GM21367 (cell line): ENCODE measurements at regions not wholly inside any gene's neighbourhood (a gene's known extent, or its start where the extent isn't known, plus 50 kb on each side); places are given as distances from the start of the nearest gene placed in this dataset.
"Not testable (repeated sequence)": the region's sequence is repeated elsewhere in the genome, so short reads cannot be mapped to it uniquely, and the experiment has no call there.

Experiments
- ATAC-seq: cut with Tn5 transposase; IDR thresholded peaks from one replicate; pipeline ENCODE4 v1.9.1; 2021; ENCODE audit not compliant: unreplicated experiment

DNA sequence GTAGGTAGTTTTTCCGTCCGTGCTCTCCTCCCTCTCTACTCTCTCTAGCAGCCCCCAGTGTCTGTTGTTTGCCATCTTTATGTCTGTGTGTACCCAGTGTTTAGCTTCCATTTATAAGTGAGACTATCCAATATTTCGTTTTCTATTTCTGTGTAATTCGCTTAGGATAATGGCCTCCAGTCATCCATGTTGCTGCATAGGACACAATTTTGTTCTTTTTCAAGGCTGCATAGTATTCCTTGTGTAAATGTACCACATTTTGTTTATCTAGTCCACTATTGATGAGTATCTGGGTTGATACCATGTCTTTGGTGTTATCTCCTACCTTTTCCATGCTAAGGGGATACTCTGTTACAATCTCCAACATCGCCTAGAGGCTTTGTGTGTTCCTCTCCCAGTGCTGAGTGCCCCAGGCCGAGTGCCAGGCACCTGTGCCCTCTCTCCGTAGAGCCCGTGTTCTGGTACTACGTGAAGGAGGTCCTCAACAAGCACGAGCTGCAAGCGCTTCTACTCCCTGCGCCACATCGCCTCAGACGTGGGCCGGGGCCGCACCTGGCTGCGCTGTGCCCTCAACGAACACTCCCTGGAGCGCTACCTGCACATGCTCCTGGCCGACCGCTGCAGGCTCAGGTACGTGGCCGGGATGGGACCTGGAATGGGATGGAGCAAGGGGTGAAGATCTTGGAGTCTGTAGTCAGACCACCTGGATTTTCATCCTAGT, 51.0 kb downstream of the NPIPB11 start:
- not testable (repeated sequence) for ATAC-seq

- not testable (repeated sequence) for ATAC-seq
Observed at GRCh38 chr16:29354449-29354848, 52.1 kb downstream of the NPIPB11 start.

DNA sequence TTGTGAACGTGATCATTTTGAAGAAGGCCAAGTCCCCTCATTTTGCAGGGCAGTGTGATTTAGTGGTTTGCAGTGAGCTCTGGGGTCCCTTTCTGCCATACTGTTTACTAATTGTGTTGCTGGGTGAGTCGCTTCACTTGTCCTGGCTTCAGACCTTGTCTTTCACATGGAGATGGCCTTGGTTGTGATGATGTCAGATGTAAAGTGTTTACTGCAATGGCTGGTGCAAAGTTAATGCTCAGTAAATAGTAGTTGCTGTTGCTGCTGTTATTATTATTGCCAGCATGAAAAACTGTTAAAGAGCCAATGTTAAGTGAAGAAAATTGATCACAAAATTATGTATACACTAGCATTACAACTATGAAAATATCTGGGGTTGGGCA, 53.9 kb downstream of the NPIPB11 start:
- not testable (repeated sequence) for ATAC-seq

DNA sequence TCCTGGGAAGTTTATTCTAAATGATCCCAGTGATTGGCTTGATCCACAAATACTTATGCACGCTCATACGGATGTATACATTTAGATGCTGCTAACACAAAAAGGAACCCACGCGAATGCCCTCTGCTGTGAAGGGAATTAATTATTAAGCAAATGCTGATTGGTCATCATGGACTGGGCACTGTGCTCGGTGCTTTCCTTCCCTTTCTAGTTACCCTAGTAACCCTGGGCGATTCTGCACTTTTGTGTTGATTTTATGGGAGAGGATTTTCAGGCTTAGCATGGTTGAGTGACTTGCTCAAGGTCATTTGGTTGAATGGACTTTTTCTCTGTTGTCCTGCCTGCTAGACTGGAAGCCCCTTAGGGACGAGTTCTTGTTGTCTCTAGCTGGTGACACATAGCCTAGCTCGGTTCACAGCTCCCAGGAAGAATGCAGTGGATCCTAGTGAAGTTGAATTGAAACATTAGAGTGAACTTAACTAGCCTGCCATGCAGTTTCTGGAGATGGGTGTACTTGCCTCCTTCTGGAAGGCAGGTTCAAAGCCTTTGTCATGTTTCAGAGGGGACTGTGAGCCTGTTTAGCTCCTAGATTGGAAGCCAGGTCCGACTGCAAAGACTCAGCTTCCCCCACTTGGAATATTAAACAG, 54.4 kb downstream of the NPIPB11 start:
- ATAC-seq, result not testable (repeated sequence)

- ATAC-seq, result not testable (repeated sequence)
Observed at GRCh38 chr16:29351271-29351969, 55.1 kb downstream of the NPIPB11 start.

- ATAC-seq, result not testable (repeated sequence)
Observed at GRCh38 chr16:29349966-29350365, 56.5 kb downstream of the NPIPB11 start.

DNA sequence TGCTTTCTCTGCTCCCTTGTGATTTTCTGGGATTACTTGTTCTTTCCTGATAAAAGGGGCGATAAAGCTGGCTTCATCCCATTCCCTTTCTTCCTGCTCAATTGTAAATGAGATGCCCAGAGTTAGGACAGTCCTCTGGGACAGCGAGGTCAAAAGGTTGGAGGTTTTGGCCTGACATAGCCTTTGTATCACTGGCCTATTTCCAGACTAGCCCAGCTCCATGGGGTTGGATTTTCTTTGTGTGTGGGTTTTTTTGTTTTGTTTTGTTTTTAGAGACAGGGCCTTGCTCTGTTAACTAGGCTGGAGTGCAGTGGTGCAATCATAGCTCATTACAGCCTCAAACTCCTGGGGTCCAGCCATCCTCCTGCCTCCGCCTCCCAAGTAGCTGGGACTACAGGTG, 57.8 kb downstream of the NPIPB11 start:
- ATAC-seq, result not testable (repeated sequence)

- not testable (repeated sequence) for ATAC-seq
Observed at GRCh38 chr16:29348123-29348690, 58.3 kb downstream of the NPIPB11 start.

GRCh38 chr16:29346796-29347580, 59.5 kb downstream of the NPIPB11 start:
- not testable (repeated sequence) for ATAC-seq

GRCh38 chr16:29346203-29346602, 60.3 kb downstream of the NPIPB11 start:
- ATAC-seq, result not testable (repeated sequence)

DNA sequence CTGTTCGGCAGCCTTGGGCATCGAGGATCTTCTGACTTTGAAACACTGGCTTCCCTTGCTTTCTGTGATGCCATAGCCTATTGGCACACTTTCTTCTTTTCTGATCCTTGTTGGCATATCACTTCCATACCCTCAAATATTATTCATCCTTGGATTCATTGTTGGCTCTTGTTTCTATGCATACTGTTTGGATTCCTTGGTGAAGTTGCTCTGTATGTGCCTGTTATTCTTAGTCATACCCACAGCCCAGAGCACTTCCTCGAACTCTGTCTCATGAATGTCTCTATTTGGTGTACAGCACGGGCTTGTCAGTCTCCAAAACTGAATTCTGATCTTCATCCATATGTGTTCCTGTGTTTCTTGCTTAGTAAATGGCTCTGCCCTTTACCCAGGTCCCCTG, 63.6 kb downstream of the NPIPB11 start:
- ATAC-seq, result not testable (repeated sequence)

DNA sequence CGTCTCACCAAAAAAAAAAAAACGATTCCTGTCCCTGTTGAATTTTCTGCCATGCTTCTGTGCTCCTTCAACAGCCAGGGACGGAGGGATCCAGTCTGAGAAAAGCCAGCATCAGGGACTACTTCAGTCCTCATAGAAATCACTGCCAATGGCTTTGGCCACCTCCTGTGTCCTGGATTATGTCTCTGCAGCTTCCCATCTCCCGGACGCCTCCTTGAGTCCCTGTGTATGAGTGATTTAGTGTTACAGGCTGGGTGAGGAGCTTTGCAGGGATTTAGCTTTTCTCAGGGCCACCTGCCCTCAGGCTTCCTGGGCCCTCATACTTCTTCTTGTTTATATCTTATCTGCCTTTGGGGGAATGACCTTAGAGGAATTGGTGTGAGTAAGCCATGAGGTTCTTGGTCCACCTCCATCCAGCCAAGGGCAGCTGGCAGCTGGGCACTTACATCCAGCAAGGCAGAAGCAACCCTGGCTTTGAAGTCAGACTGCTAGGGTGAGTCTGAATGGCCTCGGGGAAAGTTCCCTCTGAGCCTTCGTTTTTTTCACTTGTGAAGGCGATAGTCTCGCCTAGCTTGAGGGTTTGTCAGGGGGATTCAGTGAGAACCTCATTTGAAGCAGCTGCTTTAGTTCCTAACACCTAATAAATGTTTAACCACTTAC, 65.6 kb downstream of the NPIPB11 start:
- not testable (repeated sequence) for ATAC-seq

DNA sequence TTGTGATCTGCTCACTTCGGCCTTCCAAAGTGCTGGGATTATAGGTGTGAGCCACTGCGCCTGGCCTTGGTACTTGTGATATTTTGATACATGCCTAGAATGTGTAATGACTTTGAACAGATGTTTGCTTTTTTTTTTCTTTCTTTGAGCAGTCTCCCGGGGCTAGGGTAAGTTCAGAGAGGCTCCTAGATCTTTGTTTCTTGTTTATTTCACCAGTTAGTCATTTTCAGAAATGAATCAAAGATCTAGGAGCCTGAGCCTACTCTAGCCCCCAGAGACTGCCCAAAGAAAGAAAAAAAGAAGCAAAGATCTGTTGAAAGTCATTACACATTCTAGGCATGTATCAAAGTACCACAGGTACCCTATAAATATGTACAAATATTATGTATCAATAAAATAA, 66.3 kb downstream of the NPIPB11 start:
- not testable (repeated sequence) for ATAC-seq

DNA sequence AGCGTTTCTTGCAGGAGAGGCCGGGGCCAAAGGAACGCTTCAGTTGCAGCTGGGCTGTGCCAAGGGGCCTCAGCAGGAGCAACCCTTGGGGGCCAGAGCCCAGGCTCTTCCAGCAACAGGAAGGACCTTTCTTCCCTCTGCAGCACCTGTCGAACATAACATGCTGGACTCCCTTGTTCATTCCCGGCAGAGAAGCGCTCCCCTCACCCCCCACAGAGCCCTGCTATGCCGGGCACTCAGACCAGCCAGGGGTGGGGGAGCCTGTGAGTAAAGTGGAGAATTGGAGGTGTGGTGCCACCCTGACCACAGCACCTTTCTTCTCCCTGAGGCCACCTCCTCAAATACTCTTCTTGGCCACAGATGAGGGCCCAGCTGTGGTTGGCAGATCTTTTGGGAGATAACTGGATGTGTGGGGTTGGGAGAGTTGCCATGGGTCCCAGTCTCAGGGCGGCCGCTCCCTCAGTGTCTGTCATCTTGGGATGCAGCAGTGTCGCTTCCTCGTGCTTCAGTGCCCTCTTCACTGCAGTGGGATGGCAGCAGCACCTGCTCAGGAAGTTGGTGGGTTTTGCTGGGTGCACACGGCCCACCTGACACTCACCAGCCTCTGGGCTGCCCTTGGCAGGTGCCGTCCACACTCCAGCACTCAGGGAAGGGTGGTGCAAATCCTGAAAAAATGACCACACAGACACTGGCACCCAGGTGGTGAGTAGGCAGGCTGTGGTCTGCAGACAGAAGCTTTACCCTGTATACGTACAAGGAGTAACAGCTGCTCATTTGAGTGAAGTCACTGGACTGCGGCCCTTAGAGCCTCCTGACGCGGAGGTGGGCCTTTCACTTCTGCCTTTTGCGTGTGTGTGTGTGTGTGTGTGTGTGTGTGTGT, 67.5 kb downstream of the NPIPB11 start:
- peak; percentile 65 for ATAC-seq

GRCh38 chr16:29337385-29337901, 69.1 kb downstream of the NPIPB11 start:
- ATAC-seq, result not testable (repeated sequence)

DNA sequence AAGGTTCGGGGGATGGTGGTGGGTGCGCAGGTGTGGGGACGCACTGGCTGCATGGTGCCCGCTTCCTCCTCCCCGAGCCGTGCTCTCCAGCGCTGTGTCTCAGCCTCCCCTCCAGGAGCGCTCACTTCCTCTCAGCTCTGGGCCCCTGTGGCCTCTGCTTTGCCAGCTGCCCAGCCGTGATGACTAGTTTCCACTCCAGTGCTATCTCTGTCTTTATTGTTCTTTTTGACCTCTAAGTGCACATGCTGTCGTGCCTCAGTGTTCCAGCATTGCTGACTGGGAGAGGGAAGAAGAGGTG, 71.0 kb downstream of the NPIPB11 start:
- ATAC-seq, result not testable (repeated sequence)

DNA sequence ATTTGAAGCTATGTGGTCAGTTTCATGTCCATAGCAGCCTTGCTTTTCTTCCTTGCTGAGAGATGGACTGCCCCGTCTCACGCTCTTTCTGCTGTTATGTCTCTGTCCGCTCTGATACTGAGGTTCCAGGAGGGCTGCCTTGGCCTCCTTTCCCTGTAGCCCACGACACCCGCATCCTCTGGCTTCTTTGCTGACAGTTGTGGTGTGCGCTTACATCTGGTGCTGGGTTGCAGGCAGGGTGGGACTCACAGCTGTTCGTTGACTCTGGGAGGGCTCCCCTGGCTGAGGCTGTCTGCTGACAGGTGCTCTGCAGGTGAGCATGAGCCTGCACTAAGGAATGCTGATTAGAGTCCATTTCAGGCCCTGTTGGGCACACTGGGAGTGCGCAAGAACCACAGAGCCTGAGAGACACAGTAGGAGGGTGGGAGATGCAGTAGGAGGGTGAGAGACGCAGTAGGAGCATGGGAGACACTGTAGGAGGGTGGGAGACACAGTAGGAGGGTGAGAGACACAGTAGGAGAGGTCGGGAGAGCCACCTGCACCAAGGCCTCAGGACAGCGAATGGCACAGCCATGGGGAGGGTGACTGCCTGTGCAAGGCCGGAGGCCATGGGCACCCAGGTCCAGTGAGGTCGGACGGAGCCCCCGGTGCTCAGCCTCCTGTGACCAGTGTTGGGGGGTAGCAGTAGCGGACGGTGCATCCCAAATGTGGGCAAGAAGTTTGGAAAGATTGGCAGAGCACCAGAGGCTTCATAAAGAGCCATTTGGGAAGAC, 71.5 kb downstream of the NPIPB11 start:
- ATAC-seq, result not testable (repeated sequence)

DNA sequence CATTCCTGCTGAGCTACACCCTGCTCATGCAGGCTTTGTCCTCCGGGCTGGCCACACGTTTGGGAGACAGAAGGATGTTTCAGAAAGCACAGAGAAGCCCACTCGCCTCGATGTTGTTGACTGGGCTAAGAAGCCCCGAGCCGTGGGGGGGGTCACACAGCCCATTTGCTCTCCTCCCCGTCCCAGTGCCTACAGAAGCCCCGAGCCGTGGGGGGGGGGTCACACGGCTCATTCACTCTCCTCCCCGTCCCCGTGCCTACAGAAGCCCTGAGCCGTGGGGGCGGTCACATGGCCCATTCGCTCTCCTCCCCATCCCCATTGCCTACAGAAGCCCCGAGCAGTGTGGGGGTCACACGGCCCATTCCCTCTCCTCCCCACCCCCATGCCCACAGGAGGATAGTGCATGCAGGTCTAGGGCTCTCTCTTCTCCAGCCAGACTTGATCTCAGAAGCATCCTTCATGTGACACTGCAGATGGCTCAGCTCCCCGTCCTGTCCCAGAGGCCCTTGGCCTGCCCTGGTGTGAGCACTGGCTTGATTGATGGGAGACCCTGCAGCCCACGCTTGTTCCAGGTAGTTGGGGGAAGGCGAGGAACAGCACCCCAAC, 72.9 kb downstream of the NPIPB11 start:
- ATAC-seq, result not testable (repeated sequence)
